NCI-H2081 (cell line): ENCODE measurements at regions not wholly inside any gene's neighbourhood (a gene's known extent, or its start where the extent isn't known, plus 50 kb on each side); places are given as distances from the start of the nearest gene placed in this dataset.

Source experiments
- DNase-seq, 2 experiments: peaks; one replicate each; lab custom pipeline; 2025; lab: John Stamatoyannopoulos, UW

DNA sequence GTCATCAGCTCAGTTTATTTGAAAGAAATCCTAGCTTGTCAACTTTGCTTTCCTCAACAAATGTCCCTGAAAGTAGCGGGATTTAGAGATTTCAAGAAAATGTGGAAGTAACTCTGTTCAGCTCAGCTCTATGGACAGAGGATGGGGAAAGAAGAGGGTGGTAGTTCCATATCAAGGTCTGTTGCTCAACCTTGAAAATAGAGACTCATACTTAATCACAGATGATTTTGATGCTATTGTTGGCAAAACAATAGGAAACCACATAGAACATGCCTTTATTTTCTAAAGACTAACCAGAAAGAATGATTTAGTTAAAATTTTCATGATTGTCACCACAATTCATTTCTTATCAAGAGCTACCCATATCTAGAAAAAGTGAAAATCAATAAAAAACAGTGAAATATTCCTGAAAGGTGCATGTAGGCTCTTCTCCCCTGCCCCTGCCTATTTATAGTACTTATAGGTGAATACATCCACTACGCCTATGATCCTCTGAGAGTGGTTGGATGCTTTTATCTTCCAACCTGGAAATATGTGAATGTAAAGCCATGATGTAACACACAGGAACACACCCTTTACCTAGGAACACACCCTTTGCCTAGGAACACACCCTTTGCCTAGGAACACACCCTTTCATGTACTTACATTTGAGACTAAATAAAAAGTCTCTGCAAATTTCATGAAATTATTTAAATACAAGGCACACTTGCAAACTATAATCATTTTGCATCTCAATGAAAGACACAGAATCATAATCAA lies 65.8 kb downstream of the ETAA1 start:
- peak; percentile 18 to 36 for DNase-seq

DNA sequence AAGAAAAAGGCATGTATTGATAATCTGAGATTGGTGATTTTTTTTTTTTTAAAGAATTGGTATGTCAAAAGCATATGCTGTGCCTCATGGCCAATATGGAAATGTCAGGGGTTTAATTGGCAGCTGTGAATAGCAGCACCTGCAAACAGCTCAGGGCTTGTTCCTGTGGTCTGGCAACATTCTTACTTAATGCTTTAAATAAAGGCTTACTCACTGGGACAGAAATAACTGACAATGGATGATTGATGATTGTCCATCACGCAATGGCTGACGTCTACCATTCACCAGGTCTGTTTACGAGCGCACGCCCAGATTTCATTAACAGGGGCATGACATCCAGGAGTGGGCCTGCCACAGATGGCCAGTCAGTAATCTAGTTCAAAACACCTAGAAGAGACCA lies 66.7 kb downstream of the ETAA1 start:
- peak; percentile 78 to 95 for DNase-seq

DNA sequence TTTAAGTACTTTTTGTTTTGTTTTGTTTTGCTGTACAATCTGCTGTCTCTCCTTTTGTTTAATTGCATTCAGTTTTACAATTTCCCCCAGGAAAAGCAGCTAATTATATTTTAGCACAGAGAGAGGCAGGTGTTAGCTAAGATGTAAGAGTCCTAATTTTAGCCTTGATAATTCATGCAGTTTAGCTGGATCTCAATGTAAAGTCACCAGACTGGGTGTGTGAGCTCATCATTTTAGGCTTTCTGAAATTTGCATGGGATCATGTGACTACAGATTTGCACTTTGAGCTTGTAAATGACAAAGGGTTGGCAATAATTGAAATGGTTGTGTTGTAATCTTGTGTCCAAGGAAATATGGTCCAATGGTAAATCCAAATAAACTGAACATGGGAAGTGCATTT lies 68.5 kb downstream of the ETAA1 start:
- DNase-seq = peak; percentile 24 to 78

DNA sequence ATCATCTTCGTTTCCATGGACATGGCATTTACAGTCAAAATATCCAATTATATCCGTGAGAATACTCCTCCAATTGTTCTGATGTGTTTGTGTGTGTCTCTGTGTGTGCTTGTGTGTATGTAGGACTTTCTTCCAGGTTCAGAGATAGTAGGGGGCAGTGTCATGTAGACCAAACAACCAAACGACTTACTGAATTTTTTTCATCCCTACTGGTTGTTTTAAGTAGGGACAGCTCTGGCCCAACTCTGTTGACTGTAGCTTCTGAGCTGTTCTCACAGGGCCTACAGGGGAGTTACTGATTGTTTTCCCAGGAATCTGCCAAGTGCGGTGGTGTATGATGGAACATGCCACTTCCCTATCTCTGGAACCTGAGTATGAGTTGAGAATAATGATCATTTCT lies 69.6 kb downstream of the ETAA1 start:
- no peak for DNase-seq

DNA sequence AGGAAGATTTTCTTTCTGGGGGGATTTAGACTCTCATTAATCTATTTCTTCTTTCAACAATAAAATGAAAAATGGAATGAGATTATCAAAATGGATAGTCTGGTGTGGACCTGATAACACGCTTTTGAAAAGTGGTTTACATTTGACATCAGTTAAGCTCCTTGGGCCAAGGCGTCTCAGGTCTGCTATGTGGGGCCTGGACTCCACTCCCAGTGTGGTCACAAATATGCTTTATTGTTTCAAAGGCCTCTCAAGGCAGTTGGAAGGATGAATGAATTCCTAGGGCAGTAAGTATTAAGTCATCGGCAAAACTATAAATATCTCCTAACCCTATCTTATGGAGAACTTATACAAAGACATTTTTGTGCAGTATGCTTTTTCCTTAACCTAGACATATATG lies 74.5 kb downstream of the ETAA1 start:
- no peak for DNase-seq

DNA sequence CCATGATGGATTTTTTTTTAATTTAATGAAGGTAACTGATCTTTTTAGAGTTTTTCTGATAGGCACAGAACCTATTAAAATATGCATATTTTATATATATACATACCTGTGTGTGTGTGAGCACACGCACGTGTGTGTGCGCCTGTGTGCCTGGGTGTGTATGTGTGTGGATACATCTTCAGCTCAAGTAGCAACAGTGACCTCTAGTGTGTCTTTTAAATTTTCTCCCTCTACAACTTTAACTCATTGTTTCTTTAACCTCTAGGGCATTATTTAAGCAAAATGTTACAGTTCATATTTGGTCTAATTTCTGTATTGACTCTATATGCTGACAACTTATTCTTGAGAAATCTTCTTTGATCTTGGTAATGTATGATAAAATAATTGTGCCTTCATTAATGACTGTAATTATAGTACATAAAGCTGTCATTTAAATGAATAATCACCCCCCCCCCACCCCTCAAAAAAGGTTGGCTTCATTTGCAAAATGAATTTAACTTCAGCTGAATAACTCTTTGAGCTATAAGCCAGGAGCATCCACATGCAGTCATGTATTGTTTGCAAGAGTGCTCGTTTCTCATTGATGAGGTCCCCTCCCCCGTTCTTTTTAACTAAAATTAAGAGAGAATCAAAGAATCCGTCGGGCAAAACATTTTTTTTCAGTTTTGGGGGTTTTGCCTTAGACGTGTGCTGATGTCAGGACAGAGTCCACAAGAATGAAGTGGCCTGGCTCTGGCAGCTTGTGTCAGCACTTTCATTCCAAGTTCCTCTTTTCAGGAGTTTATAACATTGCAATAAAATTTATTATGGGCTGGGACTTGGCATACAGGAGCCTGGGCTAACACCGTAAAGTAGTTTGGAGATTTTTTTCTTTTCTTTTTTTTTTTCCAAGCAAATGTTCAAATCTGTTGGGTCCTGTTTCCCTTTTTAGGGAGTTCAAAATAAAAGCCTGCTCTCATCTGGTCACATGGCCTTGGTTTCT lies 80.0 kb downstream of the ETAA1 start:
- DNase-seq = peak; percentile 35 to 66

DNA sequence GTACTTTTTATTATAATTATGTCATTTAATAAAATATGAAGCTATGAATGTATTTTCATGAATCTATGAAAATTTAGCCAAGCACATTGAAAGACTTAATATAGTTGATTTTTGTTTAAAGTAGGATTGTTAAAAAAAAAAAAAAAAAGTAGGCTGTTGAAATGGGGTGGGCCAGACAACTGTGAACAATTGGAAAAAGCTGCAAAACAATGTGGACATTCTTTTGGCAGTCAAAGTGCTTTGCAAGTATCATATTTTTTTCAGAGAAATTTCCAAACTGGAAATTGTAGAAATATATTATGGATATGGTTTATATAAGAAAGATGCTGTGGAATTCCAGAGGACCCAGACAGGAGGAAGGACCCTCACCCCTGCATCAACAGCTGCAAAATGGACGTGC lies 82.1 kb downstream of the ETAA1 start:
- DNase-seq = no peak

DNA sequence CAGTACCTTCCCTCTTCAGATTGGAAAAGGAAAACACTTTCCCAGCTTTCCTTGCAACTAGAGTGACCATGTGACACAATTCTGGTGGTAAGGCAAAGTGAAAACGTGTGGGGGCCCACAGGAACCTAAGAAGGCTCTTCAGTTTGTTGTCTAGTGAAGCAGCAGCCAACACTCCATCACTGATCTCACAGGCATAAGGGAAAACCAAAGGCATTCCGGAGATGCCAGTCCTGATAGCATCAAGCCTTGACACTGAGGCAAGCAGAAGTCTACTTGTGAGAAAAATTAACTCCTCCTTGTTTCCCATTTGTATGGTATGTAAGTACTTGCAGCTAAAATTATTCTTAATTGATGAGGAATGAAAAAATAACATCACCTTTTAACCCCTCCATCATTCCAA lies 88.3 kb downstream of the ETAA1 start:
- DNase-seq = no peak

DNA sequence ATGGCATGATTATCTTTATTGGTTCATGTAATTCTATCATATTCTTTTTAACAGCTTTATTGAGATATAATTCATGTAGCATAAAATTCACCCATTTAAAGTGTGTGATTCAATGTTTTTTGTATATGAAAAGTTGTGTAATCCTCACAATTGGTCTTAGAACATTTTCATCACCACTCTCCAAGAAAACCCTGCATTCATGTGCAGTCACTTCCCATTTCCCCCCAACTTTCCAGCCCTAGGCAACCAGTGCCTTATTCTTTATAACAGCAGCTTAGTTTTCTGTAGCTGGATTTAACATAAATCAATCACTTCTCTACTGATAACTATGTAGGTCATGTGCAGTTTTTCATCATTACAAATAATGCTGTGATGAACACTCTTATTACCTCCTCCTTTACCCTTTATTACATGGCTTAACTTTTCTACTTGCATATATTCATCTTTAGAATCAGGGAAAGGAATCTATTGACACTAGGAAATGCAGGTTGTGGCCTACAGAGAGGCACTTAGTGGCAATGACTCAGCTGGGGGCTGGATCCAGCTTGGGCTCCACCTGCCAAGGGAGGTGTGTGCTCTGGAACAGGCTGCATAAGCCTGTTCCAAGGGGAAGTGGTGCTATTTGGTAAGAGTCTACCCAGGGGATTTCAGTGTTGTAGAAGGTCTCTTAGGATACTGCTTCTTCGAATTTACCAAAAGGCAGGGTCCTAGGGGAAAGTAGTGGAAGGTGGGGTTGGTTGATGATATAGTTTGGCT lies 89.1 kb downstream of the ETAA1 start:
- DNase-seq = peak in 1 of 2 experiments; percentile 30

DNA sequence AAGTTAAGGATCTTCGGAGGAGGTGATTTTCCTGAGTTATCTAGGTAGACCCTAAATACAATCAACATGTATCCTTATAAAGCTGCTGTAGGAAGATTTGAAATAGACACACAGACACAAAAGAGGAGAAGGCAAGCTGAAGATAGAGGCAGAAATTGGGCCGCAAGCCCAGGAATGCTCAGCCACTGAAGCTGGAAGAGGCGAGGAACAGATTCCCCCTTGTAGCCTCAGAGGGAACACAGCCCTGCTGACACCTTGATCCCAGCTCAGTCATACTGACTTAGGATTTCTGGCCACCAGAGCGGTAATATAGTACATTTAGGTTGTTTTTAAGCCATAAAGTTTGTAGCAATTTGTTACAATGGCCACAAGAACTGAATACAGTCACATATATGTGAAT lies 90.9 kb downstream of the ETAA1 start:
- no peak for DNase-seq

DNA sequence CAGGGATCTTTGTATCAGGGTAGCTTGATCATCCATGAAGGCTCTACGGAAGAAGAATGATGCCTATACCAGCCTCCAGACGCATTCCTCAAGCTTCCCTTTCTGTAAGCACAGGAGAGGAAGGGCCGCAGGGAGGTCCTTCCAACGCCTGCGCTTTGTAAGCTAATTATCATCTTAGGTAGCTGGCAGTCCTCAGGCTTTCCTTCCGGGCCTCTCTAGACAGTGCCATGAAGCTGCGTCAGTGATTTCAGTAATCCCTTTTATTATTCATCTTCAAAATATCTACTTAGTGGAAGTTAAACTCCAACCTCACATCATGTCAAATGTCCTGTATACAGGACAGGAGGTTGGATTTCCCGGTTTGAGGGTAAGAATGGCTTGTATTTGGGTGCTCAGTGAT lies 92.3 kb downstream of the ETAA1 start:
- no peak for DNase-seq

DNA sequence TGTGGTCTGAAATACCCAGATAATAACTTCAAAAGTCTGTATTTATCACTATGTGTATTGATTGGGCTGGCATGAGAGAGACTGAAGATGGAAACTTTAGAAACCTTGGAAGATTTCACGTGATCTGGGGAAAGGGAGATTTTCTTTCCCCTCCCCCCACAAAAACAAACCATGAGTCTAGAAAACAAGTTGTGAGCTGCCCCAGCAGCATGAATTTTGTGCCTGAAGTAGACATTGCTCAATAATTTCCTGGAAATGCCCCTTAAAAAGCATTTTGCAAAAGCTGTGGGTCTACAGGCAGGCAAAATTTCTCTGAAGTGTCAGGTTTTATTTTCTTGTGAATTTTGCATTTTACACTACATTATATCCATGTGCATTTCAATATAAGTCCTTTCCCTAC lies 101.8 kb downstream of the ETAA1 start:
- DNase-seq = no peak

DNA sequence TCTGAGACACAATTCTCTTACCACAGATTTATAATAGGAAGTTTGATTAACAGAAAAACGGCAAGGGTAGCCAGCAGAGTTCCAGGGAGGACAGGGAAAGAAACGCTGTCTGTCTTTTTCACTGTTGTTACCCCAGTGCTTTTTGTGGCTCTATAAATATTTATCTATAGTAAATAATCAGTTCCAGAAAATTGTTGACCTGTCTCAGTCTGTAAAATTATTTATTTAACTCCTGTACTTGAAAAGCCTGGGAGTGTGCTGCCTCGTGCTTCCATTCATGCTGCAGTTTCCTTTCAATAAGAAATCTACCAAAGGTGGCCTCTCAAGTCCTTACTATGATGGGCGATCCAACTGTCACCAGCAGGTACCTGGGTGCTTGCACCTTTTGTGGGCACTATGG lies 102.9 kb downstream of the ETAA1 start:
- DNase-seq = no peak

DNA sequence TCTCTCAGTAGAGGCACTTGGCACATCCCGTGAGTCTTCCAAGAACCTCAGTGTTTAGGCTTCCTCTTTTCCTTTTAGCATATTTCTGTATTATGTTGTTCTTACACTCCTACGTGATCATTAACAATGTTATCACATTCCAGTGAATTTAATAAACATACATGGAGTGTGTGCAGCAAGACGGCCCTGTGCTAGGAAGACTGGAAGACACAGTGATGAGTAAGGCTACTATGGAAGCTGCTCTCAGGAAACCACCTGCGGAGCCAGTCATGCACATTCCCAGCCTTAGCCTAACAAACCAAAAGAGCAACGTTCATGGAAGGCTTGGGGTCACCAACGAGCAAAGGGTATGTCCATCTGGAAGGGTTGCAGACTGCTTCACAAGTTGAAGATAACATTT lies 103.4 kb downstream of the ETAA1 start:
- no peak for DNase-seq

DNA sequence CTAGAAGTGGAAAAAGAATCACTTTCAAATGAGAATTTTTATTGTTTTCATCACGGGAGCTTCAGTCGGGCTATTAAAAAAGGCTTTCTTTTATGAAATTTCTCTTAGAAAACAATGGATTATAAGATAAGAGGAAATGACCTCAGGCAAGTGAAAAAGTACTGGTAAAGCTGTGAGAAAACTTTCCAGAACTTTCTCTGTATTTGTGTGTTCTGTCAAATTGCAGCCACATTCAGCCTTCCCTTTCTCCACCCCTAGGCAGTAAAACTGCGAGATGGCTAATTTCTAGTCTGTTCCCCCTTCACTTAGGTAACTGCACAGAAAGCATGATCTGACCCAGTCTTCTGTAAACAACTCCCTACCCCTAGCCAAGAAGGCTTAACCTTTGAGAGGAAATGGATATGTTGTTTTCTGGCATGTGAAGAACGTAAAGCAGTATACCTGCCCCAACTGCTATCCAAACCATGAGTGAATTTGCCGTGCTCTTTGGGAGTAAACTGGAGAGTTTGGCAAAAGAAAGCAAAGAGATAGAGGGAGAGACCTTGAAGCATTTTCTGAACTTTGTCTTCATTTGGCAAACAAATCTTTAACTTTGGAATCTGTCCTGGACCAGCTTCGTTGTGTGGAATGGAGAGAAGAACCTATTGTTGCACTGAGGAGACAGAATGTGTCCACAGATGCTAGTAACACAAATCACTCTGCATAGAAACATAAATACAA lies 105.4 kb downstream of the ETAA1 start:
- DNase-seq = no peak

DNA sequence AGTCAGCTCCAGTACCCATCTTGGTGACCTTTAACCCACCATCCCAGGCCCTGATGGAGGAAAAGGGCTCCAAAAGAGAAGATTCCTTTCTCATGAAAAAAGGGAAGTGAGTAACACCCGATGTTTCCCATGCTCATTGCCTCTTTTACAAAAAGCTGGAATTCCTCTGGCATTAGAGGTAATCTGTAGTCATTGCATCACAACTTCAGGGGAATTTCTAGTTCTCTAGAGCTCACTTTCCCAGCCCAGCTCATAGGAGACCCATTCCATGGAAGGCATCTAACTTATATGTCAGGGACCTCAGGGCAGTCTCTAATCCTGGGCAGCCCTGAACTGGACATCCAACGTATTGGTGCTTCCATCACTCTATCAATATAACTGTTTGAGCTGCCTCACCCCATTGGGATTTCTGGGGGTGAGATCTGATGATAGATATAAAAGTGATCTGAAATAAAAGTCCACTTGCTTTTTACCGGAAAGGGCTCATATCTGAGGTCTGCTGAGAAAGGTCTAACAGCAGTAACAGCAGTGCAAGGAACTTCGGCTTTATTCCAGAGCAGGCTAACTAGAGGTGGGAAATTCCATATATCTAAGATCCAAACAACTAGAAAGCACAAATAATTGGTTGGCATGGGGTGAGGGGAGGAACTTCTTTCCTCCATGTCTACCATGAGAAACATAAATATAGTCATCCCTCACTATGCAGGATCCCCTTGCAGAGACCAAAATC lies 106.1 kb downstream of the ETAA1 start:
- no peak for DNase-seq

DNA sequence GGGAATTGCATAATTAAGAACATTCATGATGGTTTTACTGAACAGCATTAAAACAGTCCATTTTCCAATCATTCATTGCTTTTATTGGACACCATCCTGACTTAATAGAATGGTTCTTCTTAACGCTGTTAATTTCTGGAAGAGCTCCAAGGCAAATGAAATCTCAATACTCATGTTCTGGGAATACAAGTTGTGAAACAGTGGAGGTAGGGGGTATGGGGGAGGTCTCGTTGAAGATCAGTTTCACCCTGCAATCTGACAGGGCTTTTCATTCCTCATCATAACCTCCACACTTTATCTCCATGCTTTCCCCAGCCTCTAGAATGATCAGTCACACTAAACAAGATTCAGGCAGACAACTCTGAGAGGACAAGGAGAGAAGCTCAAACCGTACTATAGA lies 113.6 kb downstream of the ETAA1 start:
- DNase-seq = no peak

DNA sequence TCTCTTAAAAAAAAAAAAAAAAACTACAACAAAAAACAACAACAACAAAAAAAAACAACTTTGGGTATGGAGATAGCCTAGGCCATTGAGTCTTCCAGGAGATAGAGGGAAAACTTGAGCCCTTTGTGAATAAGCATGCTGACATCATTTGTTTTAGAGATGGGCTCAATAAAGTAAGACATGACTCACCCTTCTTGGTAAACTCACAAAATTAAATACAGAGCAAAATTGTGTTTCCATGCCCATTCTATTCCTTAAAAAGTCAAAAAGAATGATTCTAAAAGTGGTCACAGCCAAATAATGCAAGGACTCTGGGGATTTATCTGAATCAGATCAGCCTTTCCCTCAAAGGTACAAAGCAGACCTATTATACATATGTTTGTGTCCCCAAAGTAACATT lies 117.4 kb downstream of the ETAA1 start:
- no peak for DNase-seq

DNA sequence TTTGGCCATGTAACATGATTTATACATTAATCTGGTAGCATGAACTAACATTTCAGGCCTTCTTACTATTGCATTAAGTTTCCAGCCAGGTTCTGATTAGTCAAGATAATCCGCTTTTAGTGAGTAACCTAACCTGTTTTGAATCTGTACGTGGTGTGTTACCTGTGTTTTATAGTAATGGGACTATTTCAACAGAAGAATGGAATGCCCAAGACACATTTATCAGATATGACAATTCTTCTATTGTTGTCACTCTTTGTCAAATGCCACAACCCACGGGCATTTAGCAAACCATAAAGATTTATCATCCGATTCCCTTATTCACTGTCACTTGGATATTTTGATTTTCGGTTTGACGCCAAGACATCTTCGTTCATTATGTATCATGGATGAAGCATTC lies 117.9 kb downstream of the ETAA1 start:
- no peak for DNase-seq

DNA sequence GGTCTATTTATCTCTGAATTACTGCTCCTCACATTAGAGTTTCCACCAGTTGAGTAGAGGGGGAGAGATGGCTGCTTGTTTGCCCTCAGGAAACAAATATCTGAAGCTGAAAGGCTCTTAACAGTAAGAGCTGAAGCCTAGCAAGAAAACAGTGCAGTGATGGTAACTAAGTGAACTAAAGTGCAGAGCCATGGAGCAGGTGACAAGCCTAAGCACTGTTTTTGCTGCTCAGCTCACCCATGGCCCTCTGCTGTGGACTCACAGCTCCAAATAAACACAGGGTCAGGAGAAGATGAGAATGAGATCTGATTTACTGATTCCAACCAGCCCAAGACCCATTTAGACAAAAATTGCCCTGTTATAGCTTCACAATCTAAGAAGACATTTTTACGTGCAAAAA lies 118.4 kb downstream of the ETAA1 start:
- DNase-seq = no peak

DNA sequence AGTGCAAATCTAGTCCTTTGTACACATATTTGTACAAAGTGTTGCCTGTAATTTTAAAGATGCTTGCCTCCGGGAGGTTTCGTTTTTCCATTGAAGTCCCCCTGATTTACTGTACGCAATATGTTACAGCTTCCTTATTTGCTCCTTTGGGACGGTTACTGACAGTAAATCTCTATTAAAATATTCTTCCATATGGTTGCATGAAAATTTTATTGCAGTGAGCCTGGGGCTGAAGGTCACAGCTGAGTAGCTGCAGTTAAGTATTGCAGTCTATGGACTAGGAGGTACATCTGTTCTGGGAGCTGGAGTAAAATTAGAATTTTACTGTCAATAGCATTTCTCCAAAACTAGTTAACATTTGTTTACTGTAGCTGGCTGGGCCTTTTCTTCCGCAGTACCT lies 119.2 kb downstream of the ETAA1 start:
- DNase-seq = peak in 1 of 2 experiments; percentile 54
